Activated T-helper 1 cell treated with anti-CD3 and anti-CD28 coated beads, Interleukin-12 subunit alpha, Interleukin-12 subunit beta, Interleukin-2, Interleukin-4 antibody, amounts not matched to agents 30 ng/mL and 10 ng/mL and 1 ng/mL, durations not matched to agents 14 hours and 24 hours and 36 hours (primary cell): ENCODE measurements at regions not wholly inside any gene's neighbourhood (a gene's known extent, or its start where the extent isn't known, plus 50 kb on each side); places are given as distances from the start of the nearest gene placed in this dataset.

Experiments used
- DNase-seq: peaks from one replicate; pipeline ENCODE4 v3.0.0; 2021; ENCODE audit warnings: low spot score
- H3K27ac Mint-ChIP-seq: one replicate; pipeline ENCODE4 v1.8.0; 2021; ENCODE audit warnings: mild to moderate bottlenecking, mixed read lengths
- H3K27me3 Mint-ChIP-seq: one replicate; pipeline ENCODE4 v1.8.0; 2022; ENCODE audit warnings: mild to moderate bottlenecking, moderate library complexity, mixed read lengths; ENCODE audit not compliant: insufficient read depth
- H3K36me3 Mint-ChIP-seq: one replicate; pipeline ENCODE4 v1.8.0; 2021; ENCODE audit warnings: low read depth, mixed read lengths
- H3K4me1 Mint-ChIP-seq: one replicate; pipeline ENCODE4 v1.8.0; 2021; ENCODE audit warnings: low read depth, mixed read lengths
- H3K4me3 Mint-ChIP-seq: one replicate; pipeline ENCODE4 v1.8.0; 2021; ENCODE audit warnings: mild to moderate bottlenecking, moderate library complexity, mixed read lengths
- H3K9me3 Mint-ChIP-seq: one replicate; pipeline ENCODE4 v1.8.0; 2021; ENCODE audit warnings: mixed read lengths
- intact Hi-C: fragments of 100-400 bp; cut with micrococcal nuclease; formaldehyde crosslinking; loops from one replicate; pipeline ENCODE4 v1.15.1; 2024

DNA sequence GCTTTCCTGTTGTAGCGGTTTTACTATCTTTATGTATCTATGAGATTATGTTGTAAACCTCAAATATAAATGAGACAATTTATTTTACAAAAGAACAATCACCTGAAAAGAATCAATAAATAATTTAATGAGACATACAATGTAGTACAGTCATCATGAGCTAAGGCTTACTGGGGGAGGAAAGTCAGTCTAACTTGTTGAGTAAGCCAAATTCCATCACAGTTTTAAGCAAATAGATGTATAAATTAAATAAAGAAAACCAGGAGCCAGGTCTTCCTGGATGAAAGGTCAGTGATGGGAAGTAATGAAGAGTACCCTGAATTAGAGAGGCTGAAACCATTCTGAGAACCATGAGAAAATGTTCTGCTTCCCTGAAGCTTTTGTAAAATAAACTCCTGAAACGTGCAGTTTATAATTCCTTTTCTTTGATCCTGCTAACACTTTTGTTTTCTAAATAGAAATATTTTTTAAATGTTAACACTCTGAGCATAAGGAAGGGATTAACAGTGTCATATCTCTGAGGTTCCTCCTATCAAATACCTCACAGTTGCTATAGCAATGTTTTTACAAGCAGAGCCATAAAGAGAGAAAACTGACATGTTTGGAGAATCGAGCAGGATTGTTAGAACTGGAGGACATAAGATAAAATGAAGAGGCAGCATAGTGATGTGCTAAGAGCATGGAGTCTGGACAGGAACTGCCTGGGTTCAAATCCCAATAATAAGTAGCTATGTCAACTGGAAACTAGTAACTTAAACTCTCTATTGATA lies 444.9 kb upstream of the FOXG1 start:
- Mint-ChIP-seq H3K36me3 (no peaks in the 10 kb centered on the region), H3K4me3 (no peak overlapping the region), H3K27ac (no peak overlapping the region), H3K4me1 (no peaks in the 10 kb centered on the region), H3K9me3 (peaks cover 12% of the 10 kb centered on the region), H3K27me3 (no peaks in the 10 kb centered on the region)
- intact Hi-C loops = no loop called here
- no peak for DNase-seq

GRCh38 chr14:28323366-28323765 lies 443.2 kb upstream of the FOXG1 start:
- Mint-ChIP-seq H3K4me1 (no peaks in the 10 kb centered on the region), H3K27me3 (no peaks in the 10 kb centered on the region), H3K36me3 (no peaks in the 10 kb centered on the region), H3K9me3 (peaks cover 16% of the 10 kb centered on the region), H3K27ac (no peak overlapping the region), H3K4me3 (no peak overlapping the region)
- intact Hi-C loops = no loop called here
- no peak for DNase-seq

- intact Hi-C loops = no loop called here
- DNase-seq = no peak
- Mint-ChIP-seq H3K27ac (no peak overlapping the region), H3K27me3 (no peaks in the 10 kb centered on the region), H3K4me1 (no peaks in the 10 kb centered on the region), H3K9me3 (peaks cover 14% of the 10 kb centered on the region), H3K36me3 (no peaks in the 10 kb centered on the region), H3K4me3 (no peak overlapping the region)
These were observed 442.4 kb upstream of the FOXG1 start for GRCh38 chr14:28323951-28324741.

GRCh38 chr14:28340816-28341215 lies 425.8 kb upstream of the FOXG1 start:
- Mint-ChIP-seq H3K4me1 (no peaks in the 10 kb centered on the region), H3K9me3 (peaks cover 13% of the 10 kb centered on the region), H3K36me3 (no peaks in the 10 kb centered on the region), H3K27me3 (no peaks in the 10 kb centered on the region), H3K27ac (no peak overlapping the region), H3K4me3 (no peak overlapping the region)
- DNase-seq = no peak
- intact Hi-C loops = no loop called here

- H3K27me3 Mint-ChIP-seq = no peaks in the 10 kb centered on the region
- H3K36me3 Mint-ChIP-seq = no peaks in the 10 kb centered on the region
- intact Hi-C loops = no loop called here
- DNase-seq = no peak
- no peak overlapping the region for H3K4me3 Mint-ChIP-seq
- peaks cover 29% of the 10 kb centered on the region for H3K9me3 Mint-ChIP-seq
- no peaks in the 10 kb centered on the region for H3K4me1 Mint-ChIP-seq
- no peak overlapping the region for H3K27ac Mint-ChIP-seq
These were observed 422.2 kb upstream of the FOXG1 start for GRCh38 chr14:28344381-28344780.

- Mint-ChIP-seq H3K9me3 (peaks cover 38% of the 10 kb centered on the region), H3K27ac (no peak overlapping the region), H3K4me3 (no peak overlapping the region), H3K4me1 (no peaks in the 10 kb centered on the region), H3K36me3 (no peaks in the 10 kb centered on the region), H3K27me3 (no peaks in the 10 kb centered on the region)
- no peak for DNase-seq
- intact Hi-C loops = no loop called here
These were observed 417.8 kb upstream of the FOXG1 start for GRCh38 chr14:28348797-28349196.

- no peak for DNase-seq
- Mint-ChIP-seq H3K27me3 (no peaks in the 10 kb centered on the region), H3K4me1 (no peaks in the 10 kb centered on the region), H3K4me3 (no peak overlapping the region), H3K27ac (no peak overlapping the region), H3K9me3 (peaks cover 52% of the 10 kb centered on the region), H3K36me3 (no peaks in the 10 kb centered on the region)
- intact Hi-C loops = no loop called here
These were observed 409.8 kb upstream of the FOXG1 start for GRCh38 chr14:28356819-28357218.

- no peak for DNase-seq
- H3K36me3 Mint-ChIP-seq = no peaks in the 10 kb centered on the region
- intact Hi-C loops = no loop called here
- peaks cover 55% of the 10 kb centered on the region for H3K9me3 Mint-ChIP-seq
- H3K27me3 Mint-ChIP-seq = no peaks in the 10 kb centered on the region
- no peak overlapping the region for H3K4me3 Mint-ChIP-seq
- H3K27ac Mint-ChIP-seq = no peak overlapping the region
- H3K4me1 Mint-ChIP-seq = no peaks in the 10 kb centered on the region
These were observed 405.1 kb upstream of the FOXG1 start for GRCh38 chr14:28361486-28361885.

DNA sequence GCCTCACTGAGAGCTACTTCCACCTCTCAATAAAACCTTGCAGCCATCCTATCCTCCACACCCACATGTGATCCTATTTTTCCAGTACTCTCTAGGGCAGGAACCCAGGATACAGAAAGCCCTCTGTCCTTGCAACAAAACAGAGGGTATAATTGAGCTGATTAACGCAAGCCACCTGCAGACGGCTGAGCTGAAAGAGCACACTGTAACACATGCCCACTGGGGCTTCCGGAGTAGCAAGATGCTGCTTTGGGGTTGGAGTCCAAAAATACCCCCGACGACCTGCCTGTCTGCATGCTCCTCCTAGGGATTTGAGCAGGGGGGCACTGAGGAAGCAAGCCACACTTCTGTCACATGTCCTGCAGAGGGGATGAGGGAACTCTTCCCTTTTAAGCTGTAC lies 401.1 kb upstream of the FOXG1 start:
- H3K36me3 Mint-ChIP-seq = no peaks in the 10 kb centered on the region
- intact Hi-C loops = no loop called here
- H3K4me3 Mint-ChIP-seq = no peak overlapping the region
- no peaks in the 10 kb centered on the region for H3K4me1 Mint-ChIP-seq
- no peaks in the 10 kb centered on the region for H3K27me3 Mint-ChIP-seq
- H3K9me3 Mint-ChIP-seq = peaks cover 37% of the 10 kb centered on the region
- DNase-seq = no peak
- no peak overlapping the region for H3K27ac Mint-ChIP-seq

DNA sequence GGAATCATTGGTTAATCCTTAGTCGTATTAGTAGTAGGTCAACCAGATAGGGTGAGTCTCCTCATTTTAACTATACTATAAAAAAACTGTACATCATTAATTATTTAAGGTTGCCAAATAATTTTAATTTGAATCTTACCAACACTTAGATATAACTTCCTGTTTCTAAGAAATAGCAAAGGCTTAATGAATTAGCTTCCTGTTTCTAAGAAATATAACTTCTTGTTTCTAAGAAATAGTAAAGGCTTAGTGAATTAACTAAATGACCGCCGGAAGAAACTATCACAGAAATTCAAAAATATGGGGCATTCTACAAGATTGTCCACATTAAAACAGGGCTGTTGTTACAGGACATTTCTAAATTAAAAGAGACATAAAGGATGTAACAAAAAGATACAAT lies 392.9 kb upstream of the FOXG1 start:
- no peak for DNase-seq
- H3K4me3 Mint-ChIP-seq = no peak overlapping the region
- intact Hi-C loops = no loop called here
- H3K36me3 Mint-ChIP-seq = no peaks in the 10 kb centered on the region
- H3K27ac Mint-ChIP-seq = no peak overlapping the region
- H3K4me1 Mint-ChIP-seq = no peaks in the 10 kb centered on the region
- H3K27me3 Mint-ChIP-seq = no peaks in the 10 kb centered on the region
- H3K9me3 Mint-ChIP-seq = peaks cover 13% of the 10 kb centered on the region

GRCh38 chr14:28375295-28375694 lies 391.3 kb upstream of the FOXG1 start:
- Mint-ChIP-seq H3K9me3 (peaks cover 16% of the 10 kb centered on the region), H3K27me3 (no peaks in the 10 kb centered on the region), H3K4me1 (no peaks in the 10 kb centered on the region), H3K4me3 (no peak overlapping the region), H3K36me3 (no peaks in the 10 kb centered on the region), H3K27ac (no peak overlapping the region)
- intact Hi-C loops = no loop called here
- no peak for DNase-seq

DNA sequence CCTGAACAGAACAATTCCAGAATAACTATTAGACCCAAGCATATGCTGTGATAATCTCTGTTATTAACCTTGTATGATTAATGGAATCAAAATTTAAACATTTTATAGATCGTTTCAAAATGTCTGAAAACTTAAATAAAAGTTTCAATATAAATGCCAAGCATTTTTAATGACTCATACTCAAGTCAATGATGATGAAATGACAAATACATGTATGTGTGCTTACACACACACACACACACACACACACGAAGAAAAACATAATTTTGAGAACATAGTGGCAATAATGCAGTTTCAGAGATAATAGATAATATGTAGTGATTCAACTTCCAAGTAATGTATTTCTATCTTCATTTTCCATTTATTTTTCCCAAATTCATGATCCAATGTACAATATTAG lies 384.9 kb upstream of the FOXG1 start:
- Mint-ChIP-seq H3K27ac (no peak overlapping the region), H3K36me3 (no peaks in the 10 kb centered on the region), H3K4me1 (no peaks in the 10 kb centered on the region), H3K9me3 (peaks cover 28% of the 10 kb centered on the region), H3K27me3 (no peaks in the 10 kb centered on the region), H3K4me3 (no peak overlapping the region)
- no peak for DNase-seq
- intact Hi-C loops = no loop called here

- Mint-ChIP-seq H3K36me3 (no peaks in the 10 kb centered on the region), H3K27me3 (no peaks in the 10 kb centered on the region), H3K4me3 (no peak overlapping the region), H3K27ac (no peak overlapping the region), H3K9me3 (peaks cover 29% of the 10 kb centered on the region), H3K4me1 (no peaks in the 10 kb centered on the region)
- DNase-seq = no peak
- intact Hi-C loops = no loop called here
These were observed 384.0 kb upstream of the FOXG1 start for GRCh38 chr14:28382444-28383190.
